ENCODE measurements at regions not wholly inside any gene's neighbourhood (a gene's known extent, or its start where the extent isn't known, plus 50 kb on each side); places are given as distances from the start of the nearest gene placed in this dataset.
"Not testable (repeated sequence)": the region's sequence is repeated elsewhere in the genome, so short reads cannot be mapped to it uniquely, and the experiment has no call there.

DNA sequence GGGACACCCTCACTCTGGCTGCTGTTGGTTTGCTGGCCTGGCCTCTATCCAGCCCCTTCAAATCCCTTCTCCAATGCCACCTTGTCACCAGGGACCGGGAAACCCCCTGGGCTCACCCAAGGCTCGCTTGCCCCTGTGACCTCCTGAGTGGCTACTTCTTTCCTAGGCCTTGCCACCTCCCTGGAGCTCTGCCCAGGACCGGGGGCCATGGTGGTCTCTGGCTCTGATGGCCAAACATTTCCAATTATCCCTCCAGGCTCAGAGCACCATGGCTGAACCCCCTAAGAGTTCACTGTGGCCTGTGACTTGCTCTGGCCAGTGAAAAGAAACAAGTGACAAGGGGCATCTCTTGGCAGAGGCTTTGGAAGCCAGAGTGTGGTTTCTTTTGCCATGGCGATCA is 237.6 kb downstream of the TFCP2L1 start:
- no peak for DNase-seq (ENCODE audit: low spot score)

- no peak for DNase-seq (ENCODE audit: low spot score)
Observed at GRCh38 chr2:121049131-121049530, 235.9 kb downstream of the TFCP2L1 start.

GRCh38 chr2:121049950-121050585 is 234.9 kb downstream of the TFCP2L1 start:
- DNase-seq (ENCODE audit: low spot score): no peak

GRCh38 chr2:121051311-121051710 is 233.7 kb downstream of the TFCP2L1 start:
- no peak for DNase-seq (ENCODE audit: low spot score)

GRCh38 chr2:121052023-121052422 is 233.0 kb downstream of the TFCP2L1 start:
- DNase-seq (ENCODE audit: low spot score): no peak

- no peak for DNase-seq (ENCODE audit: low spot score)
Observed at GRCh38 chr2:121052521-121052920, 232.5 kb downstream of the TFCP2L1 start.

- DNase-seq (ENCODE audit: low spot score): no peak
Observed at GRCh38 chr2:121055088-121055487, 229.9 kb downstream of the TFCP2L1 start.

- no peak for DNase-seq (ENCODE audit: low spot score)
Observed at GRCh38 chr2:121055501-121055900, 229.5 kb downstream of the TFCP2L1 start.

GRCh38 chr2:121058852-121059558 is 226.0 kb downstream of the TFCP2L1 start:
- no peak for DNase-seq (ENCODE audit: low spot score)

DNA sequence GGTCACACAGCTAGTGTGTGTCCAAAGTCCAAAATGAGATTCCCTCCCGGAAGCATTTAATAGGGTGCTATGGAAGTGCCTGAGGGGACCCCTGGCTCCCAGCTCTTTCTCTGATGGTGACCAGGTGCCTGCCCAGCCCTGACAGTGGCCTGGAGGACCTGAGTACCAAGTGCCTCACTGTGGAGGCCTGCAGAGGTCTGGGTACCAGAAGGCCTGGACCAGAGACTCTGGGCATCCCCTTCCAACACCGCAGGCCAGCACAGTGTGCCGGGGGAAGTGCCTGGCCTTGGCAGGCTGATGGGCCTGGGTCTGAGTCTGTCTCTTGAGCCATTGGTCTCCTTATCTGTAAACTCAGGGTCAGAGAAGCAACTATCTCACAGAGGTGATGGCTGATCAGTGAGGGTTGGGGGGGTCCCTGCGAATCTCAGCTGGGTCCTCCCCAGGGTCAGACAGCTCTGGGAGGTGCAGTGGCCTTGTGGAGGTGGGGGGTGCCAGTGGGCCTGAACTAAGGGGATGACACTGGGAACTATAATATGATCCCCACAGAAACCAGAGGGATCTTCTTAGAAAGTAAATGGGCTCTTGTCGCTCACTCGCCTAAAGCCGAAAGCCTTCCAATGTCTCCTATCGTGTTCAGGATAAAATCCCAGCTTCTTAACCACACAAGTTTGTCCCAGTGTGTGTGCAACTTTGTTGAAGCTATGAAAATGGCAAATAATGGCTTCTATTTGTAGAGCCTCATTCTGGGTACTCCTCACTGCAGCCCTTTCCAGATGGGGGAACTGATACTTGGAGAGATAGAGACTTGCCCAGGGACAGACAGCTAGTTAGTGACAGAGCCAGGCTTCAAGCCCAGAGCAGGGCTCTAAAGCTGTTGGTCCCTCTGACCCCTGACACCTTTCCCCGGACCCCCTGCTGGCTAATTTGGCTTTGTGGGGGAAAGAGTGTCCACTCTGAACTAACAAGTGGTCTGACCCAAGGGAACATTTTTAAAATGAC is 225.1 kb downstream of the TFCP2L1 start:
- no peak for DNase-seq (ENCODE audit: low spot score)

DNA sequence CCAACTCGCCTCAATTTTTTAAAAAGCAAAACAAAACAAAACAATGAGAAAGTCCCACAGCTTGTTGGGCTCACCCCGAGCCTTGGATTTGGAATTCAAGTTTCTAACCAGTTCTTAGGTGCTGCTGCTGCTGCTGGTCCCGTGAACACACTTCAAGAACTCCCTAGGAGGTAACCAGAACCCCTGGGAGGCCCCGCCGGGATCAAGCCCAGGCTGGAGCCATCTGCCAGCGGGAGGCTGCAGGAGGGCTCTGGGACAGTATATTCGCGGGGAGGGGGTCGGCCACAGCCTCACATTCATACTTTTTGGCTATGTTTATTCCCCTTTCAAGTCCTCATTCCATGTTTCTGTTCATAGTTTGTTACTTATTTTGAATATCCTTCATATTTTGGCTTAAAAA is 223.4 kb downstream of the TFCP2L1 start:
- no peak for DNase-seq (ENCODE audit: low spot score)

DNA sequence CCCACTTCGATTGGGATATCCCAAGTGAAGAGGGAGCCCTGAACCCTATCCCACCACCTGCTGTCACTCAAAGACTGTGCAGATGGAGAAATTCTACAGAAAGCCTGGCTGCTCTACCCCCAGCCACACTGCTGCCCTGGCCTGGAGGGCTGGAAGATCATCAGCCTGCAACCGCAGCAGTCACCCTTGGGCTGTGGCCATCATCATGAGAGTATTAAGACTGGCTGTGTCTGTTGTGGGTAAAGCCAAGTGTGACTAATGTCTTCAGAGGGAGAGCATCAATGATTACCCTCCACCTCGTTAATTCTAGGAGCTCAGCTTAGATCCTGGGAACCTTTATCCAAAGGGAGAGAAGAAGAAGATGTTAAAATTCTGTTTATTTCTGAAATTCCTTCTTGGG is 221.5 kb downstream of the TFCP2L1 start:
- no peak for DNase-seq (ENCODE audit: low spot score)

- DNase-seq (ENCODE audit: low spot score): no peak
Observed at GRCh38 chr2:121064186-121064585, 220.8 kb downstream of the TFCP2L1 start.

GRCh38 chr2:121065239-121065638 is 219.8 kb downstream of the TFCP2L1 start:
- no peak for DNase-seq (ENCODE audit: low spot score)

- DNase-seq (ENCODE audit: low spot score): no peak
Observed at GRCh38 chr2:121066526-121066925, 218.5 kb downstream of the TFCP2L1 start.

DNA sequence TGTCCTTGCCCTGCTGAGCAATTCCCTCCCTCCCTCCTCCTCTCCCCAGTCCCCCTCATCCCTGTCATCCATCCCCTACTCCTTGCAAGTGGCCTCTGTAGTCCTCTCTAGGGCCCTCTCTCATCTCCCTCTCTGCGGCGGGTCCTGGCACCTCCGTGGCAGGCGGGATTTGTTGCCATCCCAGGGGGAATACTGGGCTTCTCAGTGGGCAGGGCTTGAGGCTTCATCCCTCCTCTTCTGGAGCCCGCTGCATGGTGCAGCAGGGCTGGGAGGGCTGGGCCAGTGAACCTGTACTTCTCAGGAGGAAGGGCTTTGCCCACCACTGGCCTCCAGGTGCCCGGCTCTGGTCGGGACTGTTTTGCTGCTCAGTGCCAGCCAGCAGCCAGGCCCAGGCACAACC is 216.2 kb downstream of the TFCP2L1 start:
- no peak for DNase-seq (ENCODE audit: low spot score)

- DNase-seq (ENCODE audit: low spot score): no peak
Observed at GRCh38 chr2:121069434-121069969, 215.5 kb downstream of the TFCP2L1 start.

GRCh38 chr2:121070061-121070460 is 214.9 kb downstream of the TFCP2L1 start:
- not testable (repeated sequence) for DNase-seq (ENCODE audit: low spot score)

- peak; percentile 66 for DNase-seq (ENCODE audit: low spot score)
Observed at GRCh38 chr2:121071034-121071504, 213.9 kb downstream of the TFCP2L1 start.

- no peak for DNase-seq (ENCODE audit: low spot score)
Observed at GRCh38 chr2:121072784-121073183, 212.2 kb downstream of the TFCP2L1 start.

- no peak for DNase-seq (ENCODE audit: low spot score)
Observed at GRCh38 chr2:121073320-121074210, 211.4 kb downstream of the TFCP2L1 start.

Measured in umbilical cord (tissue), 1 donor.